Mesenchymal stem cell (in vitro differentiated cells and primary cell): ENCODE measurements at regions not wholly inside any gene's neighbourhood (a gene's known extent, or its start where the extent isn't known, plus 50 kb on each side); places are given as distances from the start of the nearest gene placed in this dataset.
"Not testable (repeated sequence)": the region's sequence is repeated elsewhere in the genome, so short reads cannot be mapped to it uniquely, and the experiment has no call there.

Experiments used
- DNase-seq: peaks from one replicate; pipeline ENCODE4 v3.0.0-alpha.2; 2013
- H2AFZ ChIP-seq: one replicate; pipeline ENCODE4 v1.6.1; 2013; ENCODE audit warnings: low read depth, mild to moderate bottlenecking, control low read depth, inconsistent platforms, low read length, moderate library complexity
- H2AK5ac ChIP-seq: 2 replicates; pipeline ENCODE4 v1.6.1; 2013; ENCODE audit warnings: low read length, moderate library complexity, mild to moderate bottlenecking, inconsistent platforms; ENCODE audit not compliant: severe bottlenecking
- H2BK120ac ChIP-seq: one replicate; pipeline ENCODE4 v1.6.1; 2013; ENCODE audit warnings: low read depth, mild to moderate bottlenecking, inconsistent platforms, low read length, moderate library complexity
- H2BK12ac ChIP-seq, 2 experiments: one replicate each; pipeline ENCODE4 v1.6.1; 2013; ENCODE audit warnings: inconsistent platforms in 2 of 2, low read length in 2 of 2, mild to moderate bottlenecking in 2 of 2, moderate library complexity in 2 of 2, control low read depth in 1 of 2
- H2BK15ac ChIP-seq: one replicate; pipeline ENCODE4 v1.6.1; 2013; ENCODE audit warnings: mild to moderate bottlenecking, low read depth, inconsistent platforms; ENCODE audit not compliant: poor library complexity, severe bottlenecking
- H2BK5ac ChIP-seq: 2 replicates; pipeline ENCODE4 v1.6.1; 2013; ENCODE audit warnings: low read depth, mild to moderate bottlenecking, low read length, control low read depth, inconsistent platforms; ENCODE audit not compliant: poor library complexity, severe bottlenecking
- H3K14ac ChIP-seq, 2 experiments: one replicate each; pipeline ENCODE4 v1.6.1; 2013; ENCODE audit warnings: inconsistent platforms in 2 of 2, low read length in 2 of 2, control low read depth in 1 of 2, mild to moderate bottlenecking in 1 of 2, moderate library complexity in 1 of 2
- H3K18ac ChIP-seq, 2 experiments: one replicate each; pipeline ENCODE4 v1.6.1; 2013; ENCODE audit warnings: inconsistent platforms in 2 of 2, low read length in 2 of 2, control low read depth in 1 of 2, low read depth in 1 of 2, mild to moderate bottlenecking in 1 of 2
- H3K23ac ChIP-seq, 2 experiments: one replicate each; pipeline ENCODE4 v1.6.1; 2013; ENCODE audit warnings: inconsistent platforms in 2 of 2, low read length in 2 of 2, mild to moderate bottlenecking in 2 of 2, moderate library complexity in 2 of 2, control low read depth in 1 of 2
- H3K27ac ChIP-seq: 2 replicates; pipeline ENCODE4 v1.5.1; 2013; ENCODE audit warnings: mild to moderate bottlenecking, moderate library complexity, low read length, control low read depth, inconsistent platforms; ENCODE audit not compliant: poor library complexity, severe bottlenecking
- H3K27me3 ChIP-seq, 2 experiments: 2 replicates each; pipeline versions ENCODE4 v1.6.1 to v1.7.0; 2013; ENCODE audit warnings: low read length in 2 of 2, mild to moderate bottlenecking in 2 of 2, moderate library complexity in 2 of 2, control low read depth in 1 of 2, inconsistent platforms in 1 of 2; ENCODE audit not compliant: control insufficient read depth in 1 of 2, insufficient read depth in 1 of 2
- H3K36me3 ChIP-seq, 2 experiments: 2 replicates each; pipeline versions ENCODE4 v1.6.1 to v1.7.0; 2013; ENCODE audit warnings: low read length in 2 of 2, control low read depth in 1 of 2, inconsistent platforms in 1 of 2, low read depth in 1 of 2, mild to moderate bottlenecking in 1 of 2; ENCODE audit not compliant: insufficient read depth in 2 of 2, control insufficient read depth in 1 of 2
- H3K4ac ChIP-seq, 2 experiments: one replicate each; pipeline ENCODE4 v1.6.1; 2013; ENCODE audit warnings: inconsistent platforms in 2 of 2, low read length in 2 of 2, mild to moderate bottlenecking in 2 of 2, moderate library complexity in 2 of 2, control low read depth in 1 of 2, low read depth in 1 of 2
- H3K4me1 ChIP-seq: 2 replicates; pipeline ENCODE4 v1.6.1; 2013; ENCODE audit warnings: low read depth, low read length, control low read depth; ENCODE audit not compliant: control insufficient read depth, insufficient read depth
- H3K4me2 ChIP-seq: 2 replicates; pipeline ENCODE4 v1.6.1; 2013; ENCODE audit warnings: low read length, mild to moderate bottlenecking, inconsistent platforms; ENCODE audit not compliant: poor library complexity, severe bottlenecking
- H3K4me3 ChIP-seq, 2 experiments: 2 replicates each; pipeline versions ENCODE4 v1.5.1 to v1.7.0; 2013; ENCODE audit warnings: low read length in 2 of 2, mild to moderate bottlenecking in 2 of 2, control low read depth in 1 of 2, low read depth in 1 of 2; ENCODE audit not compliant: insufficient read depth in 1 of 2
- H3K79me1 ChIP-seq: replicated peaks from 2 replicates; pipeline ENCODE4 v1.6.1; 2013; ENCODE audit warnings: mild to moderate bottlenecking, control low read depth, low read length, inconsistent platforms; ENCODE audit not compliant: poor library complexity, severe bottlenecking
- H3K9ac ChIP-seq: 2 replicates; pipeline ENCODE4 v1.7.0; 2013; ENCODE audit warnings: mild to moderate bottlenecking, low read length, moderate library complexity
- H3K9me3 ChIP-seq: 2 replicates; pipeline ENCODE4 v1.7.0; 2013; ENCODE audit warnings: mild to moderate bottlenecking, low read length; ENCODE audit not compliant: control insufficient read depth
- H4K8ac ChIP-seq: one replicate; pipeline ENCODE4 v1.6.1; 2013; ENCODE audit warnings: inconsistent platforms, mild to moderate bottlenecking, low read length, moderate library complexity
- H4K91ac ChIP-seq: one replicate; pipeline ENCODE4 v1.6.1; 2013; ENCODE audit warnings: mild to moderate bottlenecking, low read length, inconsistent platforms
- WGBS: methylation state at CpG from one replicate; pipeline ENCODE4 v1.1.7; 2013; ENCODE audit warnings: mixed read lengths; 5-methylcytosine and 5-hydroxymethylcytosine counted together

DNA sequence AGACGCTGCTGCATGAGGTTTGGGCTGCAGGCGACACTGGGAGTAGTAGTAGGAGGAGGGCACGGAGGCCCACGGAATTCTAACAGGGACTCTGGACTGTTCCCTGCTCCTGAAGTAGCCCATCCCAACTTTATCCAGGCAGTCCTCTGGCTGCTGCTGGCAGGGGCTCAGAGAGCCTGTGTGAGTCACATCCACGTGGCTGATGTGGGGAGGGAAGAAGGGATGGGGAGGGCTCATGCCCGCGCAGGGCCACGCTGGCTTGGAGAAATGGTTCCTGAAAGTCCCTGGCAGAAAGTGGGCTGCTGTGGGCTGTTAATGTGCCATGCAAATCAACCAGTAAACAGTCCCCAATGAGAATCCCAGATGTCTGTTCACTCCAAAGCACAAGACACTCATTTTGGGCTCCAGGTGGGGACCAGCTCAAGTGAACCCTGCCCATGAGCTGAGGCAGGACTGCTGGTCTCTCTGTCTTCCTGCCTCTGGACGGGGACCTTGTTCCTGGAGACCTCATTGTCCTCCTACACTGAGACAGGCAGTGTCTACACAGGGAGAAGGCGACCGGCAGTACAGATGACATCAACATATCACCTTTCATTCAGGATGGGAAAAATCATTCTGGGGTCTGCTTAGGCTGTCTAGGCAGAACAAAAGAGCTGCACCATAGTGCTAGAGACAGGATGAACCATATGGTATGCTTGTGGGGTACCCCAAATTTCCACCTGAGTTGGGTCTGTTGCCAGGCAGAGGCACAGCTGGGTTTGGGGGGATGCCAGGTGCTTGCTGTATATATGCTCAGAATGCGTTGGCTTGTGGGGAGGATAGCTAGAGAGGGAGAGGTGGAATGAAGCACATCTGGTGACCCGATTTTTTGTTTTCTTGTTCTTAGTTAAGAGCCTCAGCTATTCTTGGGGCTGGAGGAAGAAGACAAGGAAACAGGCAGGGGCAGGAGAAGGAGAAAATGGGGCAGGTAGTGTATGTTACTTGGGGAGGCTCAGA is 57.9 kb upstream of the FMOD start:
- peak; percentile 48 for DNase-seq
- H3K4me1 ChIP-seq = no peaks in the 10 kb centered on the region
- H4K8ac ChIP-seq = no peak overlapping the region
- H3K27ac ChIP-seq = no peak overlapping the region
- no peak overlapping the region for H3K14ac ChIP-seq
- H2BK5ac ChIP-seq = no peak overlapping the region
- no peak overlapping the region for H4K91ac ChIP-seq
- H3K79me1 ChIP-seq = no peaks in the 10 kb centered on the region
- no peak overlapping the region for H3K4me2 ChIP-seq
- H3K9me3 ChIP-seq = no peaks in the 10 kb centered on the region
- H2BK12ac ChIP-seq = peak overlapping the region in 1 of 2 experiments; percentile 52
- H2BK120ac ChIP-seq = no peak overlapping the region
- peak overlapping the region in 1 of 2 experiments; percentile 33 for H3K18ac ChIP-seq
- H2AFZ ChIP-seq = no peak overlapping the region
- no peak overlapping the region for H2AK5ac ChIP-seq
- no peaks in the 10 kb centered on the region for H3K36me3 ChIP-seq
- peak overlapping the region; percentile 44 for H2BK15ac ChIP-seq
- 68% methylated on average over 9 of the region's 13 CpGs for WGBS
- peaks cover 0 to 31% of the 10 kb centered on the region in 2 experiments for H3K27me3 ChIP-seq
- no peak overlapping the region for H3K23ac ChIP-seq
- peak overlapping the region in 1 of 2 experiments; percentile 11 for H3K4me3 ChIP-seq
- peak overlapping the region; percentile 63 for H3K9ac ChIP-seq
- no peak overlapping the region for H3K4ac ChIP-seq

DNA sequence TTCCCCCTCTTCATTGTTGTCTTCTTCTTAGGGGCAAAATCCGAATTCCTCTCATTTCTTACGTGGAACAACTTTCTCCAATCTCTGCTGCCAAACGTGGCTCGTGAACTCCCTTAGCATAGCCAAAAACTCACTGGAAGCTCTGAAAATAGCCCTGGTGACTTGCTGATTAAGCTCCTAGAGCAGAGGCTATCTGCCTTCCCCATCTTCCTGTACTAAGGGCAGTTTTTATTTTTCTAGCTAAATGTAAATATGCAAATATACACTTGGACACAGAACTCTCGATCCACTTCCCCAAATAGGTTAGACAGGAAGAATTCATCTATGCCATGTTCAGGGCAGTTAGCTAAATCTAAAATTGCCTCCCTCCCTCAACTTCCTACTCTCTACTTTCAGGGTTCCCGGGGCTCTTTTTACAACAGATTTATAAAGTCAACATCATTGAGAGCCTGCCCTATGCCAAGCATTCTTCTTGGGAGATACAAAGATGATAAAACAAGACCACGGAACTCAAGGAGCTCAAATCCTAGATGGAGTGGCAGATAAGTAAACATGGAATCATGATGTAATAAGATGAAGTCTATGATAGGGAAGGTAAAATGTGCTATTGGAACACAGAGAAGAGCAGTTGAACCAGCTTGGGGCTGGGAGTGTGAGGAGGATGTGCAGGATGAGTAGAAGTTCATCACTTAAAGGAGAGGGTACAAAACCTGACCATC is 59.4 kb upstream of the FMOD start:
- no peaks in the 10 kb centered on the region for H3K36me3 ChIP-seq
- no peak overlapping the region for H3K4me3 ChIP-seq
- 82% methylated on average over 7 of the region's 7 CpGs for WGBS
- H2BK15ac ChIP-seq = no peak overlapping the region
- no peak overlapping the region for H2BK5ac ChIP-seq
- no peak overlapping the region for H3K18ac ChIP-seq
- no peak overlapping the region for H3K4me2 ChIP-seq
- H3K9ac ChIP-seq = no peak overlapping the region
- no peak overlapping the region for H3K14ac ChIP-seq
- H4K8ac ChIP-seq = no peak overlapping the region
- no peak for DNase-seq
- H3K23ac ChIP-seq = no peak overlapping the region
- H3K4me1 ChIP-seq = no peaks in the 10 kb centered on the region
- H3K27me3 ChIP-seq = peaks cover 0 to 24% of the 10 kb centered on the region in 2 experiments
- no peaks in the 10 kb centered on the region for H3K79me1 ChIP-seq
- no peak overlapping the region for H2AK5ac ChIP-seq
- peak overlapping the region in 1 of 2 experiments; percentile 54 for H2BK12ac ChIP-seq
- H3K27ac ChIP-seq = no peak overlapping the region
- H3K4ac ChIP-seq = no peak overlapping the region
- H2BK120ac ChIP-seq = no peak overlapping the region
- H2AFZ ChIP-seq = no peak overlapping the region
- no peak overlapping the region for H4K91ac ChIP-seq
- no peaks in the 10 kb centered on the region for H3K9me3 ChIP-seq

DNA sequence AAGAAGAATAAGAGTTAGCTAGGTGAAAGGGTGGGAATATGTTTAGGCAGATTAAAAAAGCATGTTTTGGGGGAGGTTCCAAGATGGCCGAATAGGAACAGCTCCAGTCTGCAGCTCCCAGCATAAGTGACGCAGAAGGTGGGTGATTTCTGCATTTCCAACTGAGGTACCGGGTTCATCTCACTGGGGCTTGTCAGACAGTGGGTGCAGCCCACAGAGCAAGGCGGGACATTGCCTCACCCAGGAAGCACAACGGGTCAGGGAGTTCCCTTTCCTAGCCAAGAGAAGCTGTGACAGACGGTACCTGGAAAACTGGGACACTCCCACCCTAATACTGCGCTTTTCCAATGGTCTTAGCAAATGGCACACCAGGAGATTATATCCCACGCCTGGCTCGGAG is 60.5 kb upstream of the FMOD start:
- H2BK15ac ChIP-seq, H4K91ac ChIP-seq, H3K14ac ChIP-seq, H3K23ac ChIP-seq, H2BK120ac ChIP-seq, H2AK5ac ChIP-seq, H3K36me3 ChIP-seq, H3K18ac ChIP-seq, H3K4ac ChIP-seq, H3K27ac ChIP-seq, H3K9me3 ChIP-seq, H2BK5ac ChIP-seq, H4K8ac ChIP-seq, H3K79me1 ChIP-seq, H2BK12ac ChIP-seq, H2AFZ ChIP-seq, H3K9ac ChIP-seq, H3K4me2 ChIP-seq, DNase-seq, H3K4me1 ChIP-seq, H3K4me3 ChIP-seq: not testable (repeated sequence)
- WGBS = 90% methylated on average over 9 of the region's 9 CpGs
- peaks cover 0 to 18% of the 10 kb centered on the region in 2 experiments for H3K27me3 ChIP-seq

DNA sequence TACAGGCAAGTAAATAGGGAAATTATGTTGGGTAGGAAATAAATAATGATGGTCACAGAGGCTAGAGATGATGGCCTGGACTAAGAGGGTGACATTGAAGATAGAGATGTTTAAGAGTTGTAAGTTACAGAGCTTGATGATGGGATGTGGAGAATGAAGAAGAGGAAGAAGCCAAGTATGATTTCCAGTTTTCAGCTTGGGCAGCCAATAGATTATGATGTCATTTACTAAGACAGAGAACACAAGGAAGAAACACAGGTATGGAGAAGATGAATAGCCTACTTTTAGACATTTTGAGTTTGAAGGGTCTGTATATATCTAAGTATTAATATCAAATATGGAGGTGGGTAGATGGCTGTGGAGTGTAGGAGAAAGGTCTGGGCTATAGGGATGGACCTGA is 56.0 kb upstream of the PRELP start:
- Histone ChIP-seq H3K27me3 (peaks cover 5 to 17% of the 10 kb centered on the region in 2 experiments), H2BK12ac (no peak overlapping the region), H3K9ac (no peak overlapping the region), H3K79me1 (no peaks in the 10 kb centered on the region), H4K91ac (no peak overlapping the region), H3K4me3 (no peak overlapping the region), H3K18ac (no peak overlapping the region), H3K9me3 (no peaks in the 10 kb centered on the region), H3K4me2 (no peak overlapping the region), H2AK5ac (no peak overlapping the region), H3K23ac (no peak overlapping the region), H3K27ac (no peak overlapping the region), H2BK120ac (no peak overlapping the region), H3K14ac (no peak overlapping the region), H3K4me1 (no peaks in the 10 kb centered on the region), H3K4ac (no peak overlapping the region), H4K8ac (no peak overlapping the region), H2BK15ac (no peak overlapping the region), H3K36me3 (no peaks in the 10 kb centered on the region), H2AFZ (no peak overlapping the region), H2BK5ac (no peak overlapping the region)
- DNase-seq = no peak
